ENCODE measurements at regions not wholly inside any gene's neighbourhood (a gene's known extent, or its start where the extent isn't known, plus 50 kb on each side); places are given as distances from the start of the nearest gene placed in this dataset.

- TF ChIP-seq, protein P1, sequence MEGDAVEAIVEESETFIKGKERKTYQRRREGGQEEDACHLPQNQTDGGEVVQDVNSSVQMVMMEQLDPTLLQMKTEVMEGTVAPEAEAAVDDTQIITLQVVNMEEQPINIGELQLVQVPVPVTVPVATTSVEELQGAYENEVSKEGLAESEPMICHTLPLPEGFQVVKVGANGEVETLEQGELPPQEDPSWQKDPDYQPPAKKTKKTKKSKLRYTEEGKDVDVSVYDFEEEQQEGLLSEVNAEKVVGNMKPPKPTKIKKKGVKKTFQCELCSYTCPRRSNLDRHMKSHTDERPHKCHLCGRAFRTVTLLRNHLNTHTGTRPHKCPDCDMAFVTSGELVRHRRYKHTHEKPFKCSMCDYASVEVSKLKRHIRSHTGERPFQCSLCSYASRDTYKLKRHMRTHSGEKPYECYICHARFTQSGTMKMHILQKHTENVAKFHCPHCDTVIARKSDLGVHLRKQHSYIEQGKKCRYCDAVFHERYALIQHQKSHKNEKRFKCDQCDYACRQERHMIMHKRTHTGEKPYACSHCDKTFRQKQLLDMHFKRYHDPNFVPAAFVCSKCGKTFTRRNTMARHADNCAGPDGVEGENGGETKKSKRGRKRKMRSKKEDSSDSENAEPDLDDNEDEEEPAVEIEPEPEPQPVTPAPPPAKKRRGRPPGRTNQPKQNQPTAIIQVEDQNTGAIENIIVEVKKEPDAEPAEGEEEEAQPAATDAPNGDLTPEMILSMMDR (optimal IDR thresholded peaks at IDR 0.05 in 1 of 3, IDR thresholded peaks at IDR 0.05 in 1 of 3, conservative IDR thresholded peaks at IDR 0.05 in 1 of 3; ENCODE audit: extremely low read depth in 1 of 3, insufficient read depth in 2 of 3, low read length in 3 of 3): no peak
- TF ChIP-seq EZH2 (IDR thresholded peaks at IDR 0.05; ENCODE audit: low read length): no peak
These were observed 320.6 kb downstream of the CXCL12 start for GRCh38 chr10:44064317-44064716.
